GM18907 (cell line): ENCODE measurements at regions not wholly inside any gene's neighbourhood (a gene's known extent, or its start where the extent isn't known, plus 50 kb on each side); places are given as distances from the start of the nearest gene placed in this dataset.

Experiments
- ATAC-seq: cut with Tn5 transposase; IDR thresholded peaks from one replicate; pipeline ENCODE4 v1.9.1; 2021; ENCODE audit warnings: mild to moderate bottlenecking, moderate library complexity; ENCODE audit not compliant: unreplicated experiment

DNA sequence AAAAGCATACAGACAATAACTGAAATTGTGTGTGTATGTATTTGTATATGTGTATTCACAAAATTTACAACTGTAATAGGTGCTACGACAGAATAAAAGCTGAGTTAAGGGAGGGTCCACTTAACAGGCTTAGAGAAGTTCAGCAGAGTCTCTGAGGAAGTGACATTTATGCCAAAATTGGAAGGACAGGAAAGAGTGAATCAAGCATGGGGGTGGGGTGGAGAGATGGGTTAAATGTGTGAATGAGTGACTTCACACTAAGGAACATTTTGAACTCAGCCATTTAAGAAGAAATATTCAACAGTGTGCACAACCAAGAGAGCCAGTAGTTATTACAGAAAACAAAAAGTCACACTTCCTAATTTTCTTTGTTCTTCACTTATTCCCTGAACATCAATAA, 53.8 kb upstream of the RGS1 start:
- ATAC-seq = no peak

DNA sequence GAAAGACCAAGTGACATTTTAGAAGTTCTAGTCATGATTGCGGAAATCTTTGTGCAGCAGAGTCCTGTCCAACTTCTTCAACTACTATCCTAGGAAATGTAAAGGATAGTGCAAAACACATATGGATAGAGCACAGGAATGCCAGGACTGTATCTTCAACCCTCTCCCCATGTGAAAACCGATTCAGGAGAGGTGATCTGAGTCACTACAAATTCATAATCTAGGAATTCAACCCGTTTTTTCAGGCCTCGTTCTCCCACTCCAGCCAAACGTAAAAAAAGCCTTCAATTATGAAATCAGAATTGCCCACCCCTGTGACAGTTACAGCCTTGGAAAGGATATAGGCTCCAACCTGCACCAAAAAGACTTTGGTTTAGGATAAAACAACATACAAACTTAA, 52.9 kb upstream of the RGS1 start:
- ATAC-seq = no peak

DNA sequence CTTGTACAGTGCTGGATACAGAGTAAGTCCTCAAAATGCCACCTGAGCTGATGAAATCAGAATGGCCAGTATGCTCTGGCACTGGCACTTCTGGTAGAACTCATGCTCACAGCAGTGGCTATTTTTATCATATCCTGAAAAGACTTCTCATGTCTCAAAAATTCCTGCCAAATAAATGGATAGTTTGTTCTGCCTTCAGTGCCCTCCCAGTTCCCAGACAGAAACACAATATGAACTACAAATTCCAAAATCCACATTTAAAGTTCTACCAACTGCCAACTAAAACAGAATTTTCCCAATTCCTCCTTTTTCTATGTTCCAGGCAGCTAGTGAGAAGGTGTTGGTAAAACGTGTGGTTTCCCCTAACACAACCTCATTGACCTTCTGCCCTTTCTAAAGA, 51.4 kb upstream of the RGS1 start:
- no peak for ATAC-seq
